ENCODE measurements at regions not wholly inside any gene's neighbourhood (a gene's known extent, or its start where the extent isn't known, plus 50 kb on each side); places are given as distances from the start of the nearest gene placed in this dataset.

DNA sequence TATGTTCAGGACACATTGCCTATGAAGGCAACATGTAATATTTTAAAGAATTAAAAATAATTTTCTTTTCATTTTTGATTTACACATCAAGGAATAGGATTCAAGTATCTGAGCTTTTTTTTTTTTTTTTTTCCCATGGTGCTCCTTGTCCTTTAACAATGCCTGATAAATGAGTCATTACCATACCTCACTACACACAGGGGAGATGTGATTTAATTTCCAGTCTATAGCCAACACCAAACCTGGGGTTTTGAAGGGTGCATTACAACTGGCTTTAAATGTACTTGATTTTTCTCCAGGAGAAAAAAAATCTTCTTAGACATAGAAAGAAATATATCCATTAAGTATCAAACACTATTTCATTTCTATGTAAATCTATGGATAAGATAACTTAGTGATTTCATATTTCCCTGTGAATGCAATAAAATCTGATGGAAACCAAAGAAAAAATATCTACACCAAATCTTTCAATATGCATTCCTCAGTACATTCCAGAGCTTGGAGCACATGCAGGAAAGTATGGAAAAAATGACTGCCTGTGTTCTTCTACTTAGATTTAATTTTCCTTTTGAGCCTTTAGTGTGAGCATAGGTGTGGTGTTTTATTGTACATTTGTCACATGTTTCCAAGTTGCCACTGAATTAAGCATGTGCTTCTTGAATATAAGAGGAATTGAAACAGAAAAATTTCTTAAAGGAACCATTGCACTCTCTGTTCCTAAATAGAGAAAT, 204.8 kb upstream of the MEOX2 start:
- TF ChIP-seq TEAD4 (IDR thresholded peaks at IDR 0.05) (peak; percentile 61; the same call in 1 of the 2 replicates), EP300 (IDR thresholded peaks at IDR 0.05; ENCODE audit: borderline replicate concordance) (no peak; the same call in 1 of the 2 replicates)

DNA sequence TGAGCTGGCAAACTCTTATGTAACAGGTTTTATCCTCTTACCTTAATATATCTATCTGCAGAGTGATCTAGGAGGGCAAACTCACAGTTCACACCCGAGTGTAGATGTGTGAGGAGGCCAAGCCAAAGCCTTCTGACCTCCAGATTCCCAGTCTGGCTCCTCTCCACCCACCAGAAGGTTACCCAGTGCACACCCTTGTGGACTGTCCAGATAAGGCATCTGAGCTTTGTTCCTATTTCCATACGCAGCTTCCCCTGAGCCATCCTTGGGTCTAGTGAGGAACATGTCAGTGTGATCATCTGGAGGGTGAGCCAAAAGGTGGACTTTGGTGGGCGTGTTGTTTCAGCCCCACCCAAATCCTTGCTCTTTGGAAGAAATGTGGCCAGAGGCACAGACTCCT, 203.0 kb upstream of the MEOX2 start:
- no peak for TF ChIP-seq TCF12 (IDR thresholded peaks at IDR 0.05; ENCODE audit: low read depth)
- peak; percentile 39 for TF ChIP-seq RAD21 (IDR thresholded peaks at IDR 0.05; ENCODE audit: low read depth)

- TF ChIP-seq EP300 (IDR thresholded peaks at IDR 0.05; ENCODE audit: borderline replicate concordance), result no peak
- no peak for TF ChIP-seq FOXM1 (IDR thresholded peaks at IDR 0.05; ENCODE audit: borderline replicate concordance, low read depth)
- TF ChIP-seq NFIC (IDR thresholded peaks at IDR 0.05), result no peak
- TF ChIP-seq TAF1 (IDR thresholded peaks at IDR 0.05; ENCODE audit: low read depth), result no peak
- no peak for TF ChIP-seq CREB1 (IDR thresholded peaks at IDR 0.05; ENCODE audit: low read depth)
- TF ChIP-seq ZBTB7A (IDR thresholded peaks at IDR 0.05; ENCODE audit: low read depth), result no peak
- TF ChIP-seq USF1 (IDR thresholded peaks at IDR 0.05), result no peak
- TF ChIP-seq RAD21 (IDR thresholded peaks at IDR 0.05; ENCODE audit: low read depth), result no peak
- TF ChIP-seq MAX (IDR thresholded peaks at IDR 0.05), result no peak
- TF ChIP-seq YY1 (IDR thresholded peaks at IDR 0.05; ENCODE audit: low read depth), result no peak
- no peak for TF ChIP-seq EGR1 (IDR thresholded peaks at IDR 0.05)
- TF ChIP-seq TCF12 (IDR thresholded peaks at IDR 0.05; ENCODE audit: low read depth), result no peak
These were observed 201.6 kb upstream of the MEOX2 start for GRCh38 chr7:15888090-15888489.

DNA sequence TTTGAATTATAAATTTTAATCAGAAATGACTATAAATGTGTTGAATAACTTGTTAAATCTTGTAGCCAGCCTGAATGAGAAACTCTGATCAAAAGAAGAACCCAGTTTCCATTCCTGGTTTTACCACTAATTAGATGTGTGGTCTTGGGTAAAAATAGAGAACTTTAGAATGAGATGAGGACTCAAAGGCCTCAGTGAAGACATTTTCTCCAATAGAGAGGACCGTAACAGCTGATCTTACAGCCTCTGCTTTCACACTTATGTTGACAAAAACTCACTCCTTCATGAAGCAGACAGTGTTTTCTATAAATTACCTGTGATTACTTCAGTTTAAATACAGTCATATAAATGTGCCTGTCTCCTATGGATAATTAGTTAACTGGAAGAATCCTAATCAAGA, 200.1 kb upstream of the MEOX2 start:
- TF ChIP-seq CEBPB (IDR thresholded peaks at IDR 0.05) (no peak), FOXM1 (IDR thresholded peaks at IDR 0.05; ENCODE audit: borderline replicate concordance, low read depth) (no peak), RAD21 (IDR thresholded peaks at IDR 0.05; ENCODE audit: low read depth) (no peak), NFIC (IDR thresholded peaks at IDR 0.05) (no peak), CREB1 (IDR thresholded peaks at IDR 0.05; ENCODE audit: low read depth) (no peak), TAF1 (IDR thresholded peaks at IDR 0.05; ENCODE audit: low read depth) (no peak), TCF12 (IDR thresholded peaks at IDR 0.05; ENCODE audit: low read depth) (no peak), ZBTB7A (IDR thresholded peaks at IDR 0.05; ENCODE audit: low read depth) (no peak), EP300 (IDR thresholded peaks at IDR 0.05; ENCODE audit: borderline replicate concordance) (no peak)
- TF ChIP-seq, protein P1, sequence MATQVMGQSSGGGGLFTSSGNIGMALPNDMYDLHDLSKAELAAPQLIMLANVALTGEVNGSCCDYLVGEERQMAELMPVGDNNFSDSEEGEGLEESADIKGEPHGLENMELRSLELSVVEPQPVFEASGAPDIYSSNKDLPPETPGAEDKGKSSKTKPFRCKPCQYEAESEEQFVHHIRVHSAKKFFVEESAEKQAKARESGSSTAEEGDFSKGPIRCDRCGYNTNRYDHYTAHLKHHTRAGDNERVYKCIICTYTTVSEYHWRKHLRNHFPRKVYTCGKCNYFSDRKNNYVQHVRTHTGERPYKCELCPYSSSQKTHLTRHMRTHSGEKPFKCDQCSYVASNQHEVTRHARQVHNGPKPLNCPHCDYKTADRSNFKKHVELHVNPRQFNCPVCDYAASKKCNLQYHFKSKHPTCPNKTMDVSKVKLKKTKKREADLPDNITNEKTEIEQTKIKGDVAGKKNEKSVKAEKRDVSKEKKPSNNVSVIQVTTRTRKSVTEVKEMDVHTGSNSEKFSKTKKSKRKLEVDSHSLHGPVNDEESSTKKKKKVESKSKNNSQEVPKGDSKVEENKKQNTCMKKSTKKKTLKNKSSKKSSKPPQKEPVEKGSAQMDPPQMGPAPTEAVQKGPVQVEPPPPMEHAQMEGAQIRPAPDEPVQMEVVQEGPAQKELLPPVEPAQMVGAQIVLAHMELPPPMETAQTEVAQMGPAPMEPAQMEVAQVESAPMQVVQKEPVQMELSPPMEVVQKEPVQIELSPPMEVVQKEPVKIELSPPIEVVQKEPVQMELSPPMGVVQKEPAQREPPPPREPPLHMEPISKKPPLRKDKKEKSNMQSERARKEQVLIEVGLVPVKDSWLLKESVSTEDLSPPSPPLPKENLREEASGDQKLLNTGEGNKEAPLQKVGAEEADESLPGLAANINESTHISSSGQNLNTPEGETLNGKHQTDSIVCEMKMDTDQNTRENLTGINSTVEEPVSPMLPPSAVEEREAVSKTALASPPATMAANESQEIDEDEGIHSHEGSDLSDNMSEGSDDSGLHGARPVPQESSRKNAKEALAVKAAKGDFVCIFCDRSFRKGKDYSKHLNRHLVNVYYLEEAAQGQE (IDR thresholded peaks at IDR 0.05; ENCODE audit: low read depth), result no peak

DNA sequence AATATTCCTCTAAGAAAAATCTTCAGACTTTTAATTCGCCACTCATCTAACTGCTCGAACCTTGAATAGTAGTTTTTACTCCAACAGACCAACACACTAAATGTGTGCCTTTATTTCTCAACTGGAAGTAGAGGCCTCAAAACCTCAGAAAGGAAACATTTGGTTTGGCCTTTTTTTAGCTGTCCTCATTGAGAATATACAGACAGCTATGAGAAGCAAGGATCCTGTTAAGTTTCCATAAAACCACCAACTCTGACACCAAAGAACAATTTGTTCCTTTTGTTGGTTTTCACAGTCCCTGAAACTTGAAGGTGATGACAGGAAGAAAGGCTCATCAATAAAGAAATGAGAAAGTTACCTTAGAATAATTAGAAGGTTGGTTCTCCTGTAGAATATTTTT, 199.2 kb upstream of the MEOX2 start:
- no peak for TF ChIP-seq NFIC (IDR thresholded peaks at IDR 0.05)

DNA sequence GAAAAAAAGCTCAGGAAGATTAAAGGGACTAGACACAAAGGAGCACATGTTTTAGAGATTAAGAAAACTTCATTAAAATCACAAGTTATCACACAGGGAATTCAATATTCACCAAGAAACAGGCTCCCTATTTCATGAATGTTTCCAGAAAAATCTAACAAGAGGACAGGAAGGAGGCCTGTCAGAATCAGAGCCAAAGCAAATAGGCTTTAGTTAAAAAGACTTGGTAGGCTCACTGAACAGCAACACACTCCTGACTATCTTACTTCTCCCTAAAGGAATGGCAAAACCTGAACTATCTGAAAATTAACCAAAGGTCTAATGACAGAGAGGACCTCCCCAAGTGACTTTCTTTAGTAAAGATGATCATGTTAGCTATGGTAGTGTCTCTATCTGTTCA, 188.3 kb upstream of the MEOX2 start:
- TF ChIP-seq ZBTB7A (IDR thresholded peaks at IDR 0.05; ENCODE audit: low read depth), result no peak
- TF ChIP-seq, protein P1 (IDR thresholded peaks at IDR 0.05; ENCODE audit: low read depth), result no peak
- no peak for TF ChIP-seq EP300 (IDR thresholded peaks at IDR 0.05; ENCODE audit: borderline replicate concordance)
- TF ChIP-seq YY1 (IDR thresholded peaks at IDR 0.05; ENCODE audit: low read depth), result no peak
- TF ChIP-seq EGR1 (IDR thresholded peaks at IDR 0.05), result no peak
- no peak for TF ChIP-seq NFIC (IDR thresholded peaks at IDR 0.05)
- no peak for TF ChIP-seq MAX (IDR thresholded peaks at IDR 0.05)
- no peak for TF ChIP-seq RAD21 (IDR thresholded peaks at IDR 0.05; ENCODE audit: low read depth)
- TF ChIP-seq CEBPB (IDR thresholded peaks at IDR 0.05), result no peak
- no peak for TF ChIP-seq FOXM1 (IDR thresholded peaks at IDR 0.05; ENCODE audit: borderline replicate concordance, low read depth)
- TF ChIP-seq TCF12 (IDR thresholded peaks at IDR 0.05; ENCODE audit: low read depth), result no peak

- TF ChIP-seq YY1 (IDR thresholded peaks at IDR 0.05; ENCODE audit: low read depth), result no peak
- no peak for TF ChIP-seq NFIC (IDR thresholded peaks at IDR 0.05)
- no peak for TF ChIP-seq EP300 (IDR thresholded peaks at IDR 0.05; ENCODE audit: borderline replicate concordance)
- no peak for TF ChIP-seq MAX (IDR thresholded peaks at IDR 0.05)
- no peak for TF ChIP-seq TCF12 (IDR thresholded peaks at IDR 0.05; ENCODE audit: low read depth)
- TF ChIP-seq RAD21 (IDR thresholded peaks at IDR 0.05; ENCODE audit: low read depth), result no peak
- TF ChIP-seq TAF1 (IDR thresholded peaks at IDR 0.05; ENCODE audit: low read depth), result no peak
- TF ChIP-seq FOXM1 (IDR thresholded peaks at IDR 0.05; ENCODE audit: borderline replicate concordance, low read depth), result no peak
- TF ChIP-seq, protein P1 (IDR thresholded peaks at IDR 0.05; ENCODE audit: low read depth), result no peak
- TF ChIP-seq EGR1 (IDR thresholded peaks at IDR 0.05), result no peak
- TF ChIP-seq USF1 (IDR thresholded peaks at IDR 0.05), result no peak
- TF ChIP-seq CREB1 (IDR thresholded peaks at IDR 0.05; ENCODE audit: low read depth), result no peak
- no peak for TF ChIP-seq TEAD4 (IDR thresholded peaks at IDR 0.05)
- no peak for TF ChIP-seq ZBTB7A (IDR thresholded peaks at IDR 0.05; ENCODE audit: low read depth)
- TF ChIP-seq CEBPB (IDR thresholded peaks at IDR 0.05), result no peak
These were observed 183.9 kb upstream of the MEOX2 start for GRCh38 chr7:15870347-15870746.
